GM11168 (cell line): ENCODE measurements at regions not wholly inside any gene's neighbourhood (a gene's known extent, or its start where the extent isn't known, plus 50 kb on each side); places are given as distances from the start of the nearest gene placed in this dataset.
"Not testable (repeated sequence)": the region's sequence is repeated elsewhere in the genome, so short reads cannot be mapped to it uniquely, and the experiment has no call there.

Experiments used
- in situ Hi-C: fragments of 300-500 bp; cut with MboI; formaldehyde crosslinking; loops from one replicate; pipeline ENCODE4 v1.12.0; 2022; ENCODE audit warnings: low sequenced_read_pairs; ENCODE audit not compliant: unreplicated experiment

DNA sequence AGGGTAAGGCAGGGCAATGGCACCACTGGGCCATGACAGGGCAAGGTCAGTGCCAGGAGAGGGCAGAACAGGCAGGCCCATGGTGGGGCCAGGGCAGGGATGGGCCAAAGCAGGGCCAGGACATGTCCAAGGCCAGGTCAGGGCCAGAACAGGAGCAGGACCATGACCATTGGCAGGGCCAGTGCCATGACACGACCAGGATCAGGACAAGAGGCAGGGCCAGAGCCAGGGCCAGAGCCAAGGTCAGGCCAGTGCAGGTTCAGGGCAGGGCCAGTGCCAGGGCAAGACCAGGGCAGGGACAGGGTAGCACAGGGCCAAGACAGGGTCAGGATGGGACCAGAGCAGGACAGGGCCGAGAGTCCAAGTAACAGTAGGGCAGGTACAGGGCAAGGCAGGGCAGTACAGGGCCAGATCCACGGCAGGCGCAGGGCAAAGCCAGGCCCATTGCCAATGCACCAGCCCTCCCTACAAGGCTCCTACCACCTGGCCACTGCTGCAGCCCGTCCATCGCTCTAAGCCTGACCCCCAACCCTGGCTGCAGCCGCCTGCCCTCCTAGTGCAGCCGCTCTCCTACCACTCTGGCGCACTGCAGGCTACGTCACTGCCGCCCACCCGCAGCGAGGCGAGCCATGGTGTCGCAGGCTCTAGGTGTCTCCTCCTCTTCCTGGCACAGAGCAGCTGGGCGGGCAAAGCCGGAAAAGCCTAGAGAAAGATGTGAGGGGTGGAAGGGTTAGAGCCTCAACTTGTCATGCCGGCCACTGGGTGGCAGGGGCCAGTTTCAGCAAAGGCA is 2876.3 kb downstream of the RPIA start:
- in situ Hi-C loops, result not testable (repeated sequence)

GRCh38 chr2:91568391-91569338 is 2877.2 kb downstream of the RPIA start:
- in situ Hi-C loops, result not testable (repeated sequence)

- in situ Hi-C loops, result not testable (repeated sequence)
Observed at GRCh38 chr2:91571239-91571923, 2879.9 kb downstream of the RPIA start.

- in situ Hi-C loops, result not testable (repeated sequence)
Observed at GRCh38 chr2:91573018-91573417, 2881.5 kb downstream of the RPIA start.

DNA sequence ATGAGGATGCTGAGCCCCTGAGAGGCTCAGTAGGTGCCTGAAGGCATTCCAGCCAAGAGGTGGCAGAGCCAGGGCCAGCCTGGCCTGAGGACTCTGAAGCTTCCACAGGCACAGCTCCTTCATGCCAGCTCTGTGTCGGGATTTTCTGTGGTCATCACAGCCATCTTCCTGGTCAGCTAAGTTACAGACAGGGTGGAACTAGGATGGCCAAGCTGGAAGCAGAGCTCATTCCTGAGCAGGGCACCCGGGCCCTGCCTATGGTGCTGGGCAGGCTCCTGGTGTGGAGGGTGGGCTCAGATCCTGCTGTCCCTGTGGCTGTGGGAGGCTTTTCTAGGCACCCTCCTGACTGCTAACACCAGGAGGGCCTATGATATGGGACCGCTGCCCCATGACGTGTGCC is 2882.3 kb downstream of the RPIA start:
- in situ Hi-C loops, result not testable (repeated sequence)

DNA sequence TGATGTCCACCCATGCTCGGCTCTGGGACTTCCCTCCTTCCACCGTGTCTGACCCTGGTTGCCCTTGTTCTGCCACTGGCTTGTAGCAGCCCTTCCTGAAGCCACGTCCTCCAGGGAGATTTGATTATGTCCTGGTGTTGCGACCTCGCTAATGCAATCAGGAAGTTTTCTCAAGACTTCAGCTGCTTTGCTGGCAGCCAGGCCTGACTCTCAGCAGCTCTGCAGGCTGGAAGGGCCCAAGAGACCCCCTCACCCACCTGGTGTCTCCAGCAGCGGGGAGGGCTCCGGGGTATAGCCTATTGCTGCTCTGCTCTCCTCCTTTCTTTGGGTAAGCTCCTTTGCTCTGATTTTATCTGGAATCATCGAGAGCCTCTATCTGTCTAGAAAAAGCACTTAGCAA is 2882.8 kb downstream of the RPIA start:
- in situ Hi-C loops, result not testable (repeated sequence)

DNA sequence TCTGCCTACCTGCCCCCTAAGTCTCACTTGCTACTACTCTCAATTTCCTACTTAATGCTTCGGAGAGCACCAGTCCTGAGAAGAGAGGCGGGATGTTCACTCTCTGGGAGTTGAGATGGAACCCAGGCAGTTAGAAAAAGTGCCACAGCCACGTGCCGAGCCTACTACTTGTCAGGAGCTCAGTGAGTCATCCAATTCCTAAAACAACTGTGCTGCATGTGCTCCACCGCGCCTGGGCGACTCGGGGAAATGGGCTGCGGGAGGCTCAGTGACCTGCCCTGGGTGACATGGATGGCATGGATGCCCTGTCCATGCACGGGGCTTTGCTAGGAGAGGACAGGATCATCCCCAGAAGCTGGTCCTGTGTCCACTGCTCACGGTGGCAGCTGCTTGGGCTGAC is 2884.2 kb downstream of the RPIA start:
- in situ Hi-C loops, result not testable (repeated sequence)

DNA sequence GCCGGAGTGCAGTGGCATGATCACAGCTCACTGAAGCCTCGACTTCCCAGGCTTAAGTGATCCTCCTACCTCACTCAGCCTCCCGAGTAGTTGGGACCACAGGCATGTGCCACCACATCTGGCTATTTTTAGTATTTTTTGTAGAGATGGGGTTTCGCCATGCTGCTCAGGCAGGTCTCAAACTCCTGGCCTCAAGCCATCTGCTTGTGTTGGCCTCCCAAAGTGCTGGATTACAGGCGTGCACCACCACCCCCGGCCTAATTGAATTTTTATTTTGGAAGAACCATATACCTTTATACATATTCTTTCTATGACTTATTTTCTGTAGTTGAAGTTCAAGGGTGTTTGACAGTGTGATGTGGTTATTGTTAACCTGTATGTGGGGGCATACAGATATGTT is 2885.9 kb downstream of the RPIA start:
- in situ Hi-C loops, result not testable (repeated sequence)

GRCh38 chr2:91578678-91579077 is 2887.2 kb downstream of the RPIA start:
- in situ Hi-C loops, result not testable (repeated sequence)

GRCh38 chr2:91579555-91579954 is 2888.1 kb downstream of the RPIA start:
- in situ Hi-C loops, result not testable (repeated sequence)

DNA sequence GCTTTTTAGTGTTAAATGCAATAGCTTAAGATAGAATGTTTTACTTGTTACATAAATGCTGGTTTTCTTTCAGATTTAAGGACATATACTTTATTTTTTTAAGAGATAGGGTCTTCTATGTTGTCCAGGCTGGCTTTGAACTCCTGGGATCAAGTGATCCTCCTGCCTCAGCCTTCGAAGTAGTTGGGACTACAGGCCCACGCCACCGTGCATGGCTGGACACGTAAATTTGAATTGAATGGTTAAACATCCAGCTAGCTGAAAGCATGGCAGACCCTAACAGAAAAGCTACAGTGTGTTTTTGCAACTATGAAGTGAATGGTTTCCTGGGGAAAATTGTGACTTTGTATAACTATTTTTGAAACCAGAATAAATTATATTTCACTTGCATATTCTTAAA is 2888.6 kb downstream of the RPIA start:
- in situ Hi-C loops, result not testable (repeated sequence)

DNA sequence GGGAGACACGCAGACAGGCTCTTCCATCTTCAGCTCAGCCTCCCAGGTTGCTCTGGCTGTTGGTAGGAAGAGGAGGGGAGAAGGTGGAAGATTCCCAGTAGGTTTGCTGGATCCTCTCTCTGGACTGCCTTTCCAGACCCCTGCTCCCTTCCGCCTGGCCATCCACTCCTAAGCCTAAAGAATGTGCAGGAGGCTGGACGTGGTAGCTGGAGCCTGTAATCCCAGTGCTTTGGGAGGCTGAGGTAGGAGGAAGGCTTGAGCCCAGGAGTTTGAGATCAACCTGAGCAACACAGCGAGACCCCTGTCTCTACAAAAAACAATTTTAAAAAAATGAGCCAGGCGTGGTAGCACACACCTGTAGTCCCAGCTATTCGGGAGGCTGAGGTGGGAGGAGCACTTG is 2895.6 kb downstream of the RPIA start:
- in situ Hi-C loops, result not testable (repeated sequence)

DNA sequence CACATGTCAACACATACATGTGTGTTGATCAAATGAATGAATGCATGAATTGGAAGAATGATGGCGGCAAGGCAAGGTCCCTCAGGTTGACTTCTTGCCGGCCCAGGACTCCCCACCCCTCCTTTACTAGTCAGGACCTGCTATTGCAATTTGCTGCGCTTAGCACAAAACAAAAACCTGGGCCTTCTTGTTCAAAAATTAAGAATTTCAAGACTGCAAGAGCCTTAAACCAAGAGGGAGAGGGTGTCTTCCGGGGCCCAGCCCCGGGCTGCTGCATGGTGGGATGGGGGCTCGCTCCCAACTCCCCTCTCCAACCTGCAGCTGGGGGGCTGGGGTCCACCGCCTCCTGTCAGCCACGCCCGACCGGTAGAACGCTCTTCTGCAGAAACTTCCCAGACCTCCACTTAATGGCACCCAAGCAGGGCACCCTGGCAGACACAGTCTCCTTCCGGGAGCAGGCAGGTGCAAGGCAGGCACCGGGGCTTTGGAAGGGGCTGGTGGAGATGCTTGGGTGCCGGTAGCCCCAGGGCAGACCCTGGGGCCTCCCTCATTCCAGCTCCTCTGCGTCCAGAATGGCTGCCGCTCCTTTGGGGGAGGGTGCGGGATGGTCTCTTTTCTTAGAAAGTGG is 2896.5 kb downstream of the RPIA start:
- in situ Hi-C loops, result not testable (repeated sequence)

GRCh38 chr2:91588782-91589223 is 2897.3 kb downstream of the RPIA start:
- in situ Hi-C loops, result not testable (repeated sequence)

DNA sequence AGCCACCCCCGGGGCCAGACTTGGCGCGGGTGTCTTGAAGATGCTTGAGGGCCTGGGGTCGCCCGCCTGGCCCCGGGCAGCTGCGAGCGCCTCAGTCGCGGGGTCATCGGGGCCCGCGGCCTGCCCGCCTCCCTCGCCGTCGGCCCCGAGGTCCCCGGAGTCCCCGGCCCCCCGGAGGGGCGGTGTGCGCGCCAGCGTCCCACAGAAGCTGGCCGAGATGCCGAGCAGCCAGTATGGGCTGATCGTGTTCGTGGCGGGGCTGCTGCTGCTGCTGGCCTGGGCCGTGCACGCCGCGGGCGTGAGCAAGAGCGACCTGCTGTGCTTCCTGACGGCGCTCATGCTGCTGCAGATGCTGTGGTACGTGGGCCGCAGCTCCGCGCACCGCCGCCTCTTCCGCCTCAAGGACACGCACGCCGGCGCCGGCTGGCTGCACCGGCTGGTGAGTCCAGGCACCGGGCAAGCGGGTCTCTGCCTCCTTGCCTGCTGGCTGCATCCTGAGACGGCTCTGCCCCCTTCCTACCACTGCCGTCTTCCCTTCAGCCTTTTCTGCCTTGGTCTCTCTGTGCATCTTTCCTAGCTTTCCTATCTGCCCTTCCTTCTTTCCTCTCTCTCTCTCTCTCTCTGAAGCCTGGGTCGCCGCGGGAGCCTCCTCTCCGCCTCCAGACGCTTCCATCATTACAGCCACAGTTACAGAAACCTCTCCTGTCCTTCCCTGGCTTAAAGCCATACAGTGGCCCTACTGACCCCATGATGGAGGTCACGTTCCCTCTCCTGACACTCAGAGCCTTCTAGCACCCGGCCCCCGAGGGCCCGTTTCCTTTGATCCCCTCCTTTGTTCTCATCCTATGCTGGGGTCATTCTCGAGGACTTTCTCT is 2898.2 kb downstream of the RPIA start:
- in situ Hi-C loops, result not testable (repeated sequence)

DNA sequence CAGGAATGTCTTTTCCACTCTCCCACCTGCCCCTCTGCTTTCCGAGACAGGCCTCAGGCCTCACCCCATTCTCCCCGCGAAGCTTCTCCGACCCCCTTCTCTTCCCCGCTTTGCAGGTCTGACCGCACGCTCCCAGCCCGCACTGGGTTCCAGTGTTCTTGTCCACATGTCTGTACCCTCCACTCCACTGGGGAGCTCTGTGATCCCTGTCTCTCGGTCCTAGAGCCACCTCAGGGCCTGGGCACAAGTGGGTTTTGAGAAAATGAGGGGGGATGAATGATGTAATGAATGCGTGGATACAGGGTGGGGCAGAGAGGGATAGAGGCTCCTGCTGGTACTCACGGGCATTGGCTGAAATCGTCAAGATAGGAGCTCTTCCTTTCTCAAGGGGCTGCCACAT is 2898.9 kb downstream of the RPIA start:
- in situ Hi-C loops, result not testable (repeated sequence)

DNA sequence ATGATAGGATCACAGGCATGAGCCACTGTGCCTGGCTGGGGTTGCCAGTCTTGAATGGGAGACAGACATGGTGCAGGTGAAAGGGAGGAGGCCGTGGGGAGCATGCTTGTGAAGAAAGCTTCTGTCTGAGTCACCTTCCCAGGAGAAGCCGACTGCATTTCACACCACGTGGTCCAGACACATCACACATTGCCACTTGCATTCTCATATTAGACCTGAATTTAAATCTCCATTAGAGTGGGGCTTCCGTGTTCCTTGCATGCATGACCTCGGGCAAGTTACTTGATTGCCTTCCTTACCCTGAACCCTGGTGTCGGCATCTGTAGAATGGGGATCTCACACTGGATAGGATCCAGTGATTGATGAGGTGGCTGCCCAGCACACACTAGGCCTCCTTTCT is 2899.6 kb downstream of the RPIA start:
- in situ Hi-C loops, result not testable (repeated sequence)

GRCh38 chr2:91597436-91597835 is 2906.0 kb downstream of the RPIA start:
- in situ Hi-C loops, result not testable (repeated sequence)

DNA sequence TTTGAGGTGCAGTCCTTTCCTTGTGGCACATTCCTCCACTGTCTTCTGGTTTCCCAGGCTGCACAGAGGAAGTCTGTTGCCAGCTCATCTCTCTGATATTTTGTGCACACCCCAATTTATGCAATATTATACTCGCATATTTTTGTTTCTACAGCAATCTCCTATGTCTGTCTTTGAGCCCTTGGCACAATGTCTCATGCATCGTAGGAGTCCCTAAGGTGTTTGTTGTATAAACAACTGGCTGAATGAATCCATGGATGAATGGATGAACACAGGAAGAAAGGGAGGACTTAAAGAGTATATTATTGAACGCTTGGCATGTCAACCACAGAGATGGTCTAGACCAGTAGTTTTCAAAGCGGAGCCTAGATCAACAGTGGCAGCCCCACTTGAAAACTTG is 2907.0 kb downstream of the RPIA start:
- in situ Hi-C loops, result not testable (repeated sequence)
